Esophagus squamous epithelium (tissue), 5 donors: ENCODE measurements at regions not wholly inside any gene's neighbourhood (a gene's known extent, or its start where the extent isn't known, plus 50 kb on each side); places are given as distances from the start of the nearest gene placed in this dataset.
A peak's percentile ranks its signal among the peaks of the same experiment; 100 is the strongest.

ENCODE experiments used
- DNase-seq: peaks from one replicate; lab custom pipeline; 2025; lab: John Stamatoyannopoulos, UW
- H3K27ac ChIP-seq, 4 donors: fragments of 200-600 bp; sonication (generic); one replicate each; pipeline ENCODE4 v1.5.1; 2016 to 2019; ENCODE audit warnings: mild to moderate bottlenecking in 1 of 4
- H3K27me3 ChIP-seq, 4 donors: fragments of 200-600 bp; sonication (generic); 1 replicate in 3 of 4; 2 replicates in 1 of 4; pipeline versions ENCODE4 v1.5.1 to v1.6.0; 2017 to 2021; ENCODE audit warnings: antibody characterized with exemption in 1 of 4
- H3K36me3 ChIP-seq, 3 donors: fragments of 200-600 bp; sonication (generic); one replicate each; pipeline ENCODE4 v1.5.1; 2016 to 2019
- H3K4me1 ChIP-seq, 3 donors: fragments of 200-600 bp; sonication (generic); one replicate each; pipeline ENCODE4 v1.5.1; 2017 to 2019
- H3K4me3 ChIP-seq, 4 donors: fragments of 200-600 bp; sonication (generic); 1 replicate in 3 of 4; 2 replicates in 1 of 4; pipeline ENCODE4 v1.5.1; 2016 to 2019; ENCODE audit warnings: mild to moderate bottlenecking in 2 of 4, moderate library complexity in 1 of 4
- H3K9me3 ChIP-seq, 3 donors: fragments of 200-600 bp; sonication (generic); one replicate each; pipeline ENCODE4 v1.5.1; 2016 to 2019
- POLR2A ChIP-seq, 4 donors: fragments of 450-650 bp; IDR thresholded peaks; one replicate each; pipeline ENCODE4 v1.6.1; 2017; ENCODE audit warnings: antibody characterized with exemption in 4 of 4, mild to moderate bottlenecking in 4 of 4, moderate library complexity in 3 of 4
- WGBS, 2 donors: methylation state at CpG; one replicate each; pipeline ENCODE4 v1.1.5; 2018; 5-methylcytosine and 5-hydroxymethylcytosine counted together
- intact Hi-C: fragments of 100-400 bp; cut with DNase I; formaldehyde crosslinking; loops from one replicate; pipeline ENCODE4 v1.15.0; 2022
- TF ChIP-seq, protein P1 (sequence below), 6 experiments: fragments of 450-650 bp in 4 of 6; fragments of 200-600 bp in 2 of 6; sonication (generic) in 2 of 6; IDR thresholded peaks; one replicate each; pipeline ENCODE4 v1.5.1; 2016 to 2019; ENCODE audit warnings: antibody characterized with exemption in 6 of 6, mild to moderate bottlenecking in 4 of 6, moderate library complexity in 4 of 6
- donor health status: DM: yes; HTN: yes; CAD: no.

DNA sequence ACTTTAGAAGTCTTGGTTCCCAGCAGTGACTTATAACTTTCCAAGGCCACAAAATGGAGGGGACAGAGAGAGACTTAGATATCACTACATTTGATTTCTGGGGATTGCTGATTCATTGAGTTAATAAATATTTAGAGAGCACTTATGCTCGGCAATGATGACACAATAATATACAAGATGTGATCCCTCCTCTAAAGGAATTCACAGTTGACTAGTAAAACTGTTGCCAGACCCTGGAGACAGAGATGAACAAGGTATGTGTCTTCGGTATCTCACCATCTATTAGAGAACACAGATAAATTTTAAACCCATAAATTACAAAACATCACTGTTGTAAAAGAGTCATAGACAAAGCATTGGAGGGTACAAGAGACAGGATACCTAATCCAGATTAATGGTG lies 437.5 kb downstream of the FOXO1 start:
- peak overlapping the region in 3 of 4 donors; percentile 27 to 87 (median 86) for H3K27ac ChIP-seq
- WGBS, 2 donors = 41 to 42% methylated on average over 2 of the region's 2 CpGs
- H3K4me1 ChIP-seq = peaks cover 0 to 28% (median 9%) of the 10 kb centered on the region in 3 donors
- no peaks in the 10 kb centered on the region for H3K9me3 ChIP-seq
- no peaks in the 10 kb centered on the region for H3K36me3 ChIP-seq
- DNase-seq = no peak
- TF ChIP-seq, protein P1, sequence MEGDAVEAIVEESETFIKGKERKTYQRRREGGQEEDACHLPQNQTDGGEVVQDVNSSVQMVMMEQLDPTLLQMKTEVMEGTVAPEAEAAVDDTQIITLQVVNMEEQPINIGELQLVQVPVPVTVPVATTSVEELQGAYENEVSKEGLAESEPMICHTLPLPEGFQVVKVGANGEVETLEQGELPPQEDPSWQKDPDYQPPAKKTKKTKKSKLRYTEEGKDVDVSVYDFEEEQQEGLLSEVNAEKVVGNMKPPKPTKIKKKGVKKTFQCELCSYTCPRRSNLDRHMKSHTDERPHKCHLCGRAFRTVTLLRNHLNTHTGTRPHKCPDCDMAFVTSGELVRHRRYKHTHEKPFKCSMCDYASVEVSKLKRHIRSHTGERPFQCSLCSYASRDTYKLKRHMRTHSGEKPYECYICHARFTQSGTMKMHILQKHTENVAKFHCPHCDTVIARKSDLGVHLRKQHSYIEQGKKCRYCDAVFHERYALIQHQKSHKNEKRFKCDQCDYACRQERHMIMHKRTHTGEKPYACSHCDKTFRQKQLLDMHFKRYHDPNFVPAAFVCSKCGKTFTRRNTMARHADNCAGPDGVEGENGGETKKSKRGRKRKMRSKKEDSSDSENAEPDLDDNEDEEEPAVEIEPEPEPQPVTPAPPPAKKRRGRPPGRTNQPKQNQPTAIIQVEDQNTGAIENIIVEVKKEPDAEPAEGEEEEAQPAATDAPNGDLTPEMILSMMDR (IDR thresholded peaks at IDR 0.05) = no peak
- no peak for TF ChIP-seq POLR2A (IDR thresholded peaks at IDR 0.05)
- H3K4me3 ChIP-seq = no peak overlapping the region
- intact Hi-C loops = no loop called here
- no peaks in the 10 kb centered on the region for H3K27me3 ChIP-seq

DNA sequence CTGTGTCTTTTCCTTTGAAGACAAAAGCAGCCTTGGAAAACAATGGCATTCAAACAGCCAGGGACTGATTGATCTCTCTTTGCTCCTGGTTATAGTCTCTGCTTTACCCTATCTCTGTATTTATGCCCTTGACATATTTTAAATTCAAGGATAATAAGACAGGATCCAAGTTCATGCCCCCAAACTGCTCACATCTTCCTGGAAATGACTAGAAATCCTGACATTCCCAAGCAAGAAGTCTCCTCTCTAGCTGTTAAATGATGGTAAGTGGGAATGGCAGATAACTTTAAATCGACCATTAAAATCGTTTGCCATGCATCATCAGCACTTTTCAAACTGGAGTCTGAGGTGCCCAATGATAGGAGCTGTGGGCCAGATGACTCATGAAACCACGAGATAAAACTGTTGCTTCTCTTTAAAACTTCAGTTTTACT lies 435.6 kb downstream of the FOXO1 start:
- Histone ChIP-seq H3K4me3 (no peak overlapping the region), H3K27me3 (no peaks in the 10 kb centered on the region), H3K27ac (peak overlapping the region in 3 of 4 donors; percentile 41 to 87 (median 86)), H3K4me1 (peaks cover 0 to 47% (median 27%) of the 10 kb centered on the region in 3 donors), H3K9me3 (no peaks in the 10 kb centered on the region), H3K36me3 (no peaks in the 10 kb centered on the region)
- 34 to 49% methylated on average over 3 of the region's 3 CpGs for WGBS, 2 donors
- no peak for DNase-seq
- TF ChIP-seq, protein P1 (IDR thresholded peaks at IDR 0.05) = no peak
- TF ChIP-seq POLR2A (IDR thresholded peaks at IDR 0.05) = no peak
- intact Hi-C loops = no loop called here

DNA sequence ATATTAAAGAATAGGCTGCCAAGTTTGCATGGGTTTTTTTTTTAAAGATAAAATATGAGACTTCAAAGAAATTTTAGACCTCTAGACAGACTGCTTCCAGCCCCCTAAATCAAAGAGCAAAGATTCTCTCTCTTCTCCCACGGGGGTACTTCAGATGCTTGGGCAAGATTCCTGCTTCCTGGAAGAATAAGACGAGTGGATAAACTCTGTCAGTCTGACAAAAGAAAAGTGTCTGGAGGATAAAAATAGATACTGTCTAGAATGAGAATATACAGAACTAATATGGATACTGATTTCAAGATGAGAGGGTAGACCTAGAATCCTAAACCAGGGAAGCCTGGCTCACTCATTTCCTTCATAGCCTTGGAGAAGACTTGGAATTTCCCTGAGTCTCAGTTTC lies 435.1 kb downstream of the FOXO1 start:
- Histone ChIP-seq H3K4me3 (no peak overlapping the region), H3K27me3 (no peaks in the 10 kb centered on the region), H3K9me3 (no peaks in the 10 kb centered on the region), H3K4me1 (peaks cover 0 to 51% (median 30%) of the 10 kb centered on the region in 3 donors), H3K36me3 (no peaks in the 10 kb centered on the region), H3K27ac (peak overlapping the region in 3 of 4 donors; percentile 56 to 87 (median 86))
- intact Hi-C loops = no loop called here
- DNase-seq = no peak
- 30 to 44% methylated on average over 2 of the region's 2 CpGs for WGBS, 2 donors
- TF ChIP-seq POLR2A (IDR thresholded peaks at IDR 0.05) = no peak
- TF ChIP-seq, protein P1 (IDR thresholded peaks at IDR 0.05) = no peak

DNA sequence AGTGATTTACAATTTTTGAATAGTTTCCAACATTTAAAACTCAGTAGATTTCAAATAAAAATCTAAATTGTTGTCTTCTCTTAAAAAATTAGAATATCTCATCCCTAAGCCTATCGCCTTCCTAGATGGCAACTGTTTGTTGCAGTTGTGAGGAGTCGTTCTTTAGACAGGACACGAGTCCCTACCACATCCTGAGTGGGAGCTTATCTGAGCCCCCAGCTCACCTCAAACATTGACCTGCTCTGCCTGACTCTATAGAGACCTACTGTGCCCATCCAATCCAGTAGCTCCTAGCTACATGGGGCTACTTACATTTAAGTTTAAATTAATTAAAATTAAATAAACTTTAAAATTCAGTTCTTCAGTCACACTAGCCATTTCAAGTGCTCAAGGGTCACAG lies 434.7 kb downstream of the FOXO1 start:
- intact Hi-C loops = no loop called here
- Histone ChIP-seq H3K27me3 (no peaks in the 10 kb centered on the region), H3K9me3 (no peaks in the 10 kb centered on the region), H3K36me3 (no peaks in the 10 kb centered on the region), H3K27ac (peak overlapping the region in 3 of 4 donors; percentile 56 to 87 (median 86)), H3K4me3 (no peak overlapping the region), H3K4me1 (peaks cover 0 to 55% (median 33%) of the 10 kb centered on the region in 3 donors)
- WGBS, 2 donors = 71 to 81% methylated on average over 3 of the region's 3 CpGs
- TF ChIP-seq, protein P1 (IDR thresholded peaks at IDR 0.05) = no peak
- TF ChIP-seq POLR2A (IDR thresholded peaks at IDR 0.05) = no peak
- DNase-seq = no peak

DNA sequence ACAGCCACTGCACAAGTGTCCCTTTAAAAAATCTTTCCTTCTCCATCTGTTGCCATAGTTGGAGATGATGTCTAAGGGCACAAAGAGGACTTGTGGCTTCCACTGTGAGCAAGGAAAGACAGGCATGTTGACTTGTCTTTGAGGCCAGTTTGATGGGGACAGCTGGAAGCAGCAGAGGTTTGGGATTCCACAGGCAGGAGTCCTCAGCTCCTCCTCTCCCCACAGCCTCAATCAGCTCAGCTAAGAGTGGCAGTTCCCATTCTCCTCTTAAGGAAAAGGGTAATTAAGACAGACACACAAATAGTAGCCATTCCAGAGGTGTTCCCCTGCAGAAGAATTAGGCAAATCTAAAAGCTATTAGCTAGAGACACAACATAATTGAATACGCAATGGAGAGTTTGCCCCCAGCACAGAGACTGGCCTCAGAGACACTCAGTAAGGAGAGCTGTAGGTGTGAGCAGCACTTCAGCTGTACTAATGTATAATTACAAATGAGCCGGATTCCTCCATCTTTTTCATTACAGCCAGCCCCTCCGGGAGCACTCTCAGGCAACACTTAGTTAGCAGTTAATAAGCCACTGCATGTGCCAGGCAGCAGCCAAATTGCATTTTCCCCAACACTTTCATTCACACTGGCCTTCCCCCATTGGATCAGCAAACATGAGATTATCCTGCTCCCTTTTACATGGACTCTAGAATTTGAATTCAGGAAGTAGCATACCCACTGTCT lies 434.0 kb downstream of the FOXO1 start:
- 83 to 94% methylated on average over 3 of the region's 3 CpGs for WGBS, 2 donors
- H3K9me3 ChIP-seq = no peaks in the 10 kb centered on the region
- no peak overlapping the region for H3K4me3 ChIP-seq
- intact Hi-C loops = no loop called here
- no peaks in the 10 kb centered on the region for H3K36me3 ChIP-seq
- peak overlapping the region in 3 of 4 donors; percentile 67 to 87 (median 86) for H3K27ac ChIP-seq
- TF ChIP-seq, protein P1 (IDR thresholded peaks at IDR 0.05) = no peak
- no peak for DNase-seq
- no peaks in the 10 kb centered on the region for H3K27me3 ChIP-seq
- H3K4me1 ChIP-seq = peaks cover 0 to 62% (median 33%) of the 10 kb centered on the region in 3 donors
